ENCODE measurements at regions not wholly inside any gene's neighbourhood (a gene's known extent, or its start where the extent isn't known, plus 50 kb on each side); places are given as distances from the start of the nearest gene placed in this dataset.

- Histone ChIP-seq H3K4me3 (ENCODE audit: severe bottlenecking) (no peak overlapping the region), H3K36me3 (ENCODE audit: low read depth) (no peaks in the 10 kb centered on the region), H3K27ac (ENCODE audit: poor library complexity, severe bottlenecking) (no peak overlapping the region), H3K27me3 (ENCODE audit: insufficient read depth, poor library complexity, severe bottlenecking) (no peaks in the 10 kb centered on the region), H3K9me3 (ENCODE audit: severe bottlenecking) (no peaks in the 10 kb centered on the region), H3K4me1 (ENCODE audit: insufficient read depth, poor library complexity, severe bottlenecking) (peaks cover 15% of the 10 kb centered on the region)
- no peak for DNase-seq (ENCODE audit: low spot score)
- TF ChIP-seq CTCF (IDR thresholded peaks at IDR 0.05; ENCODE audit: poor library complexity, severe bottlenecking): no peak
- no peak for ATAC-seq (ENCODE audit: low read depth)
Observed at GRCh38 chr7:53607961-53608360, 572.5 kb downstream of the POM121L12 start.

- DNase-seq (ENCODE audit: low spot score) (no peak), ATAC-seq (ENCODE audit: low read depth) (no peak)
- Histone ChIP-seq H3K27me3 (ENCODE audit: insufficient read depth, poor library complexity, severe bottlenecking) (no peaks in the 10 kb centered on the region), H3K4me3 (ENCODE audit: severe bottlenecking) (no peak overlapping the region), H3K27ac (ENCODE audit: poor library complexity, severe bottlenecking) (no peak overlapping the region), H3K9me3 (ENCODE audit: severe bottlenecking) (no peaks in the 10 kb centered on the region), H3K36me3 (ENCODE audit: low read depth) (no peaks in the 10 kb centered on the region), H3K4me1 (ENCODE audit: insufficient read depth, poor library complexity, severe bottlenecking) (peaks cover 11% of the 10 kb centered on the region)
- no peak for TF ChIP-seq CTCF (IDR thresholded peaks at IDR 0.05; ENCODE audit: poor library complexity, severe bottlenecking)
Observed at GRCh38 chr7:53609185-53609584, 573.8 kb downstream of the POM121L12 start.

- Histone ChIP-seq H3K27me3 (ENCODE audit: insufficient read depth, poor library complexity, severe bottlenecking) (no peaks in the 10 kb centered on the region), H3K4me3 (ENCODE audit: severe bottlenecking) (no peak overlapping the region), H3K4me1 (ENCODE audit: insufficient read depth, poor library complexity, severe bottlenecking) (peaks cover 11% of the 10 kb centered on the region), H3K27ac (ENCODE audit: poor library complexity, severe bottlenecking) (no peak overlapping the region), H3K9me3 (ENCODE audit: severe bottlenecking) (no peaks in the 10 kb centered on the region), H3K36me3 (ENCODE audit: low read depth) (no peaks in the 10 kb centered on the region)
- no peak for TF ChIP-seq CTCF (IDR thresholded peaks at IDR 0.05; ENCODE audit: poor library complexity, severe bottlenecking)
- DNase-seq (ENCODE audit: low spot score) (no peak), ATAC-seq (ENCODE audit: low read depth) (peak; percentile 55; the same call in 2 of the 3 replicates)
Observed at GRCh38 chr7:53611043-53611442, 575.6 kb downstream of the POM121L12 start.

GRCh38 chr7:53624356-53624755, 588.9 kb downstream of the POM121L12 start:
- H3K9me3 ChIP-seq (ENCODE audit: severe bottlenecking): no peaks in the 10 kb centered on the region
- no peak for ATAC-seq (ENCODE audit: low read depth)

More at GRCh38 chr7:53624356-53624755, 588.9 kb downstream of the POM121L12 start:
- H3K27me3 ChIP-seq (ENCODE audit: insufficient read depth, poor library complexity, severe bottlenecking): no peaks in the 10 kb centered on the region
- no peak overlapping the region for H3K4me3 ChIP-seq (ENCODE audit: severe bottlenecking)
- no peak for DNase-seq (ENCODE audit: low spot score)
- peaks cover 10% of the 10 kb centered on the region for H3K4me1 ChIP-seq (ENCODE audit: insufficient read depth, poor library complexity, severe bottlenecking)
- H3K27ac ChIP-seq (ENCODE audit: poor library complexity, severe bottlenecking): no peak overlapping the region
- no peak for TF ChIP-seq CTCF (IDR thresholded peaks at IDR 0.05; ENCODE audit: poor library complexity, severe bottlenecking)
- H3K36me3 ChIP-seq (ENCODE audit: low read depth): no peaks in the 10 kb centered on the region
